ENCODE measurements at regions not wholly inside any gene's neighbourhood (a gene's known extent, or its start where the extent isn't known, plus 50 kb on each side); places are given as distances from the start of the nearest gene placed in this dataset.
"Not testable (repeated sequence)": the region's sequence is repeated elsewhere in the genome, so short reads cannot be mapped to it uniquely, and the experiment has no call there.

GRCh38 chr13:74260420-74260819 is 126.2 kb upstream of the KLF12 start:
- TF ChIP-seq CTCF (conservative IDR thresholded peaks at IDR 0.05; ENCODE audit: low read depth, low read length); EZH2 (IDR thresholded peaks at IDR 0.05; ENCODE audit: borderline replicate concordance, low read depth, low read length, poor library complexity, severe bottlenecking): not testable (repeated sequence)
